CD8-positive, alpha-beta memory T cell (primary cell): ENCODE measurements at regions not wholly inside any gene's neighbourhood (a gene's known extent, or its start where the extent isn't known, plus 50 kb on each side); places are given as distances from the start of the nearest gene placed in this dataset.
A peak's percentile ranks its signal among the peaks of the same experiment; 100 is the strongest.

Experiments used
- CTCF ChIA-PET: fragments of 350-600 bp; sonication (Branson Sonifier 250); formaldehyde crosslinking; loops from one replicate; lab custom pipeline; 2021; ENCODE audit warnings: antibody characterized with exemption; lab: Charles Lee
- POLR2A ChIA-PET: fragments of 350-600 bp; sonication (Branson Sonifier 250); formaldehyde crosslinking; loops from one replicate; lab custom pipeline; 2021; ENCODE audit warnings: antibody characterized with exemption; lab: Charles Lee
- DNase-seq, 5 donors: peaks; one replicate each; pipeline versions ENCODE4 v3.0.0 to v3.0.0-alpha.2; 2020 to 2022; ENCODE audit warnings: mixed read lengths in 1 of 5
- H3K27ac ChIP-seq: one replicate; pipeline ENCODE4 v1.7.0; 2013; ENCODE audit warnings: low read depth, mild to moderate bottlenecking, low read length, moderate library complexity
- H3K27me3 ChIP-seq: 2 replicates; pipeline ENCODE4 v1.7.0; 2013; ENCODE audit warnings: low read length, mild to moderate bottlenecking; ENCODE audit not compliant: insufficient read depth, poor library complexity, severe bottlenecking
- H3K36me3 ChIP-seq: 2 replicates; pipeline ENCODE4 v1.7.0; 2013; ENCODE audit warnings: mild to moderate bottlenecking, low read length, moderate library complexity; ENCODE audit not compliant: insufficient read depth
- H3K4me1 ChIP-seq: 2 replicates; pipeline ENCODE4 v1.7.0; 2013; ENCODE audit warnings: mild to moderate bottlenecking, low read length, moderate library complexity; ENCODE audit not compliant: insufficient read depth
- H3K4me3 ChIP-seq: 2 replicates; pipeline ENCODE4 v1.7.0; 2013; ENCODE audit warnings: mild to moderate bottlenecking, low read length
- H3K9me3 ChIP-seq: 2 replicates; pipeline ENCODE4 v1.7.0; 2013; ENCODE audit warnings: mild to moderate bottlenecking, low read length
- H3K27ac Mint-ChIP-seq, 8 donors: one replicate each; pipeline ENCODE4 v1.8.0; 2020 to 2021; ENCODE audit warnings: mixed read lengths in 8 of 8, mild to moderate bottlenecking in 6 of 8, inconsistent platforms in 3 of 8, moderate library complexity in 3 of 8
- H3K27me3 Mint-ChIP-seq, 2 donors: one replicate each; pipeline ENCODE4 v1.8.0; 2020 to 2021; ENCODE audit warnings: mixed read lengths in 2 of 2, mild to moderate bottlenecking in 1 of 2, moderate library complexity in 1 of 2
- H3K36me3 Mint-ChIP-seq, 3 donors: one replicate each; pipeline ENCODE4 v1.8.0; 2020 to 2021; ENCODE audit warnings: mixed read lengths in 3 of 3, inconsistent platforms in 1 of 3, mild to moderate bottlenecking in 1 of 3
- H3K4me1 Mint-ChIP-seq, 3 donors: one replicate each; pipeline ENCODE4 v1.8.0; 2020 to 2021; ENCODE audit warnings: mixed read lengths in 3 of 3, inconsistent platforms in 1 of 3, mild to moderate bottlenecking in 1 of 3
- H3K4me3 Mint-ChIP-seq, 7 donors: one replicate each; pipeline ENCODE4 v1.8.0; 2020 to 2021; ENCODE audit warnings: mixed read lengths in 7 of 7, mild to moderate bottlenecking in 6 of 7, moderate library complexity in 4 of 7, inconsistent platforms in 2 of 7
- H3K9me3 Mint-ChIP-seq, 5 donors: one replicate each; pipeline ENCODE4 v1.8.0; 2020 to 2022; ENCODE audit warnings: mixed read lengths in 5 of 5, mild to moderate bottlenecking in 3 of 5, moderate library complexity in 2 of 5, inconsistent platforms in 1 of 5

GRCh38 chr7:142331941-142332340 lies 74.1 kb upstream of the PRSS58 start:
- Mint-ChIP-seq H3K9me3 (no peaks in the 10 kb centered on the region), H3K4me1 (peaks cover 0 to 1% (median 0%) of the 10 kb centered on the region in 3 donors), H3K36me3 (no peaks in the 10 kb centered on the region), H3K27ac (no peak overlapping the region), H3K4me3 (no peak overlapping the region), H3K27me3 (peaks cover 21 to 22% of the 10 kb centered on the region in 2 donors)
- H3K4me1 ChIP-seq, result no peaks in the 10 kb centered on the region
- ChIA-PET POLR2A (no interaction called here), CTCF (interaction anchor here (1.8 kb wide), 1 partner anchor 28 kb away, joined by 5 read pairs; no protein-coding TSS in a partner anchor)
- H3K9me3 ChIP-seq, result no peaks in the 10 kb centered on the region
- H3K36me3 ChIP-seq, result no peaks in the 10 kb centered on the region
- no peak overlapping the region for H3K27ac ChIP-seq
- no peak for DNase-seq
- H3K27me3 ChIP-seq, result no peaks in the 10 kb centered on the region
- H3K4me3 ChIP-seq, result no peak overlapping the region

DNA sequence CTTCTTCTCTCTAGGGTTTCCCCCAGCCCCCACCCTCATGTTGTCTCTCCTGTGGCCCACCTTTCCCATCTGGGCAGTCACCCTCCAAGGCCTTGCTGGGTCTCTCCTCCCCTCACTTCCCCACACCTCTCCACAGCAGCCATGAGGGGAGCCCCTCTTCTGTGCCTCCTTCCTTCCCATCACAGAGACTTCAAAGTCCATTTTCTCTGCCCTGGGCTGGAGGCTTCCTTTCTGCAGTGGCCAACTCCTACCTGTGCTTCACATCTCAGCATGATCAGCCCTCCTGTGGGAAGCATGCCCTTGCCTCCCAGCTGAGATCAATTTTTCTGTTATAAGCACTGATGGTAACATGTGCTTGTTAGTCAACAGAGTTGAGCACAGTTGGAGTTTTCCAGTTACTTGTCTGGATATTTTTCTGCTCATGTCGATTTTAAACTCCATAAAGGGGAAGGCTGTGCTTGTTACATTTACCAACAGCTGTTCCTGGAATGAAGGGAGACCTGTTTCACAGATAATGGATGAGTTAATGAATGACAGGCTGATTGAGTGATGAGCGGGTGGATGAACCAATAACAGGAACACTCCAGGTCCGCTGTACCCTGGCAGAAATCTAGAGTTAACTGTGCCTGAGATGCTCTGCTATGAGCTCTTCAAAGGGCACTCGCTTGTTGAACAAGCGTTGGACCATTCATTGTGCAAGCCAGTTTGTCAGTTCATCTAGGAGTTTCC lies 71.4 kb upstream of the PRSS58 start:
- H3K27me3 ChIP-seq, result no peaks in the 10 kb centered on the region
- H3K4me1 Mint-ChIP-seq, result peaks cover 7 to 9% (median 7%) of the 10 kb centered on the region in 3 donors
- peaks cover 17 to 25% of the 10 kb centered on the region in 2 donors for H3K27me3 Mint-ChIP-seq
- peak overlapping the region in 1 of 8 donors; percentile 85 for H3K27ac Mint-ChIP-seq
- no peak overlapping the region for H3K4me3 ChIP-seq
- no peaks in the 10 kb centered on the region for H3K9me3 Mint-ChIP-seq
- no peaks in the 10 kb centered on the region for H3K9me3 ChIP-seq
- H3K4me1 ChIP-seq, result peaks cover under 1% of the 10 kb centered on the region
- H3K36me3 Mint-ChIP-seq, result peaks cover 0 to 2% (median 0%) of the 10 kb centered on the region in 3 donors
- H3K27ac ChIP-seq, result no peak overlapping the region
- no peaks in the 10 kb centered on the region for H3K36me3 ChIP-seq
- CTCF ChIA-PET, result no interaction called here
- peak overlapping the region in 1 of 7 donors; percentile 45 for H3K4me3 Mint-ChIP-seq
- POLR2A ChIA-PET, result interaction anchor here (1.0 kb wide), 1 partner anchor 458 kb away, joined by 3 read pairs; no protein-coding TSS in a partner anchor
- no peak for DNase-seq

- peak overlapping the region in 2 of 8 donors; percentile 75 to 94 for H3K27ac Mint-ChIP-seq
- peaks cover 13 to 15% (median 14%) of the 10 kb centered on the region in 3 donors for H3K4me1 Mint-ChIP-seq
- ChIA-PET POLR2A (interaction anchor here (1.0 kb wide), 1 partner anchor 459 kb away, joined by 3 read pairs; no protein-coding TSS in a partner anchor), CTCF (no interaction called here)
- DNase-seq, result no peak
- Histone ChIP-seq H3K27me3 (no peaks in the 10 kb centered on the region), H3K4me3 (no peak overlapping the region), H3K27ac (no peak overlapping the region), H3K36me3 (no peaks in the 10 kb centered on the region), H3K4me1 (peaks cover 6% of the 10 kb centered on the region), H3K9me3 (no peaks in the 10 kb centered on the region)
- peaks cover 17 to 25% of the 10 kb centered on the region in 2 donors for H3K27me3 Mint-ChIP-seq
- peaks cover 0 to 2% (median 0%) of the 10 kb centered on the region in 3 donors for H3K36me3 Mint-ChIP-seq
- H3K4me3 Mint-ChIP-seq, result peak overlapping the region in 4 of 7 donors; percentile 34 to 75 (median 54)
- no peaks in the 10 kb centered on the region for H3K9me3 Mint-ChIP-seq
Measured at GRCh38 chr7:142328551-142328950, 70.7 kb upstream of the PRSS58 start.

DNA sequence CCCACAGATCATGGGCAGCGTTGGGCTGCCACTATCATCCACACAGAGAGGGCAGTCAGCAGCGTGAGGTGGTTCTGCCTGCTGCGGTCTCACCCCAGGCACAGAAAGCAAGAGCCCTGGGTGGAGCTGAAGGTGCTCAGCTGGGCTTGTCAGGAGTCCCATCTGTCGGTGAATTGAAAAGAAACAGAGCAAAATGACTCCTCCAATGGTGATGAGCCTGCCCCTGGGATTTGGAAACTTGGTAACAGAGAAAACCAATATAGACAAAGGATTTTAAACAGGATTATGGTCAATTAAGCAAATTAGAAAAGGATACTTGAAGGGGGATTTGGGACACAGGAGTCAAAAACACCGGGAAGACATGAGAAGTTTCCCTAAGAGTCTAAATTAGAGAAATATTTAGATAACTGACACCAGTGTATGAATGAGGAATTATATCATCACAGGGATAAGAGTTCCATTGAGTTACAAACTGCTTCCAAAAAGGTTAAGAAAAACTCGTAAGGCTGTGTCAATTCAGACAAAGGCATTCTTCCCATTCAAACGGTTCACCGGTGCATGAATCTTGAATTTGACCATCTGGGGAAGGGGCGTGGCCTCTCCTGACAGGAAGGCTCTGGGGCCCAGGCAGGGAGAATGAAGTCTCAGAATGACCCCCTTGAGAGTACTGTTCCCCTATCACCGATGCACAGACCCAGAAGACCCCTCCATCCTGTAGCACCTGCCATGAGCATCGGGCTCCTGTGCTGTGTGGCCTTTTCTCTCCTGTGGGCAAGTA lies 70.0 kb upstream of the PRSS58 start:
- Histone ChIP-seq H3K36me3 (no peaks in the 10 kb centered on the region), H3K27me3 (no peaks in the 10 kb centered on the region), H3K4me1 (peaks cover 6% of the 10 kb centered on the region), H3K4me3 (no peak overlapping the region), H3K9me3 (no peaks in the 10 kb centered on the region), H3K27ac (no peak overlapping the region)
- peaks cover 0 to 2% (median 0%) of the 10 kb centered on the region in 3 donors for H3K36me3 Mint-ChIP-seq
- no peaks in the 10 kb centered on the region for H3K9me3 Mint-ChIP-seq
- no peak for DNase-seq
- peak overlapping the region; percentile 41 to 84 (median 66) for H3K4me3 Mint-ChIP-seq
- H3K27ac Mint-ChIP-seq, result peak overlapping the region in 7 of 8 donors; percentile 5 to 94 (median 75)
- H3K27me3 Mint-ChIP-seq, result peaks cover 13 to 25% of the 10 kb centered on the region in 2 donors
- ChIA-PET CTCF (interaction anchor here (1.2 kb wide), 1 partner anchor 11 kb away, joined by 4 read pairs; no protein-coding TSS in a partner anchor), POLR2A (interaction anchor here (1.0 kb wide), 1 partner anchor 460 kb away, joined by 3 read pairs; no protein-coding TSS in a partner anchor)
- H3K4me1 Mint-ChIP-seq, result peaks cover 15 to 19% (median 17%) of the 10 kb centered on the region in 3 donors

DNA sequence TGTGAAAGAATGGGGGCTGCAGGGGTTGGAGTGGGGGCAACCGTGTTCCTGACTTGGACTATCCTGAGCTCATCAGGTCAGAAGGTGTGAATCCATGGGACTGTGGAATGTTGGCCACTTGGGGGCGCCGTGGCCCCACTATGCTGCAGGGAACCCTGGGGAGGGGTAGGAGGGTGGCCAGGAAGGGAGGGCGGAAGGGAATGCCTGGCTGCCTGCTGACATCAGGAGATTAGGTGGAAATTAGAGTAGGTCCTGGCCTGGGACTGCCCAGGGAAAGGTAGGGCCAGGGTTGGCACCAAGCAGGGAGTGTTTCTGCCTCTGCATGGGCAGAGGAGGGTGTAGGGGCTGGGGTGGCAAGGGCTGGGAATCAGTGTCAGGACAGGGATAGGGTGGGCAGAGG lies 65.8 kb upstream of the PRSS58 start:
- peak overlapping the region in 4 of 7 donors; percentile 3 to 57 (median 42) for H3K4me3 Mint-ChIP-seq
- POLR2A ChIA-PET, result no interaction called here
- no peak overlapping the region for H3K4me3 ChIP-seq

GRCh38 chr7:142321391-142321790 lies 63.5 kb upstream of the PRSS58 start:
- peaks cover 19 to 24% (median 22%) of the 10 kb centered on the region in 3 donors for H3K4me1 Mint-ChIP-seq
- POLR2A ChIA-PET, result interaction anchor here (0.8 to 1.8 kb wide), 2 partner anchors 477 to 488 kb away, joined by 3 to 7 read pairs; no protein-coding TSS in a partner anchor

More for the DNA sequence above, 65.8 kb upstream of the PRSS58 start:
- peak in 3 of 5 donors; percentile 25 to 54 (median 36) for DNase-seq
- no peaks in the 10 kb centered on the region for H3K36me3 ChIP-seq
- Mint-ChIP-seq H3K27ac (peak overlapping the region; percentile 10 to 90 (median 64)), H3K27me3 (peaks cover 0 to 16% of the 10 kb centered on the region in 2 donors), H3K9me3 (no peaks in the 10 kb centered on the region), H3K4me1 (peaks cover 22 to 24% (median 22%) of the 10 kb centered on the region in 3 donors), H3K36me3 (peaks cover 0 to 2% (median 0%) of the 10 kb centered on the region in 3 donors)
- no peaks in the 10 kb centered on the region for H3K27me3 ChIP-seq
- CTCF ChIA-PET, result interaction anchor here (0.6 to 2.7 kb wide), 11 partner anchors 10 to 901 kb away, joined by 3 to 13 read pairs (median 3); no protein-coding TSS in a partner anchor
- H3K9me3 ChIP-seq, result no peaks in the 10 kb centered on the region
- peaks cover 10% of the 10 kb centered on the region for H3K4me1 ChIP-seq
- H3K27ac ChIP-seq, result no peak overlapping the region

GRCh38 chr7:142320883-142321282 lies 63.0 kb upstream of the PRSS58 start:
- Mint-ChIP-seq H3K4me3 (peak overlapping the region in 6 of 7 donors; percentile 12 to 62 (median 34)), H3K27me3 (peaks cover 0 to 18% of the 10 kb centered on the region in 2 donors), H3K4me1 (peaks cover 19 to 24% (median 22%) of the 10 kb centered on the region in 3 donors), H3K27ac (peak overlapping the region in 4 of 8 donors; percentile 15 to 82 (median 55)), H3K36me3 (peaks cover 0 to 2% (median 0%) of the 10 kb centered on the region in 3 donors), H3K9me3 (peaks cover 0 to 2% (median 0%) of the 10 kb centered on the region in 5 donors)
- peaks cover 10% of the 10 kb centered on the region for H3K4me1 ChIP-seq
- no peak overlapping the region for H3K27ac ChIP-seq
- H3K9me3 ChIP-seq, result no peaks in the 10 kb centered on the region
- no peak for DNase-seq
- ChIA-PET POLR2A (interaction anchor here (0.8 to 1.8 kb wide), 3 partner anchors 477 to 491 kb away, joined by 3 to 7 read pairs (median 4); no protein-coding TSS in a partner anchor), CTCF (interaction anchor here (1.2 to 1.5 kb wide), 3 partner anchors 22 to 489 kb away, joined by 3 to 5 read pairs (median 3); no protein-coding TSS in a partner anchor)
- H3K4me3 ChIP-seq, result no peak overlapping the region
- H3K27me3 ChIP-seq, result no peaks in the 10 kb centered on the region
- H3K36me3 ChIP-seq, result no peaks in the 10 kb centered on the region

More at GRCh38 chr7:142321391-142321790, 63.5 kb upstream of the PRSS58 start:
- Mint-ChIP-seq H3K27ac (peak overlapping the region in 3 of 8 donors; percentile 0 to 56 (median 33)), H3K4me3 (peak overlapping the region in 5 of 7 donors; percentile 12 to 57 (median 31)), H3K9me3 (peaks cover 0 to 2% (median 0%) of the 10 kb centered on the region in 5 donors), H3K36me3 (peaks cover 0 to 2% (median 0%) of the 10 kb centered on the region in 3 donors), H3K27me3 (peaks cover 0 to 15% of the 10 kb centered on the region in 2 donors)
- Histone ChIP-seq H3K27me3 (no peaks in the 10 kb centered on the region), H3K27ac (no peak overlapping the region), H3K9me3 (no peaks in the 10 kb centered on the region), H3K36me3 (no peaks in the 10 kb centered on the region), H3K4me1 (peaks cover 10% of the 10 kb centered on the region), H3K4me3 (no peak overlapping the region)
- no peak for DNase-seq
- CTCF ChIA-PET, result interaction anchor here (1.2 to 1.4 kb wide), 2 partner anchors 23 to 476 kb away, joined by 3 read pairs; no protein-coding TSS in a partner anchor
